ENCODE measurements at regions not wholly inside any gene's neighbourhood (a gene's known extent, or its start where the extent isn't known, plus 50 kb on each side); places are given as distances from the start of the nearest gene placed in this dataset.

DNA sequence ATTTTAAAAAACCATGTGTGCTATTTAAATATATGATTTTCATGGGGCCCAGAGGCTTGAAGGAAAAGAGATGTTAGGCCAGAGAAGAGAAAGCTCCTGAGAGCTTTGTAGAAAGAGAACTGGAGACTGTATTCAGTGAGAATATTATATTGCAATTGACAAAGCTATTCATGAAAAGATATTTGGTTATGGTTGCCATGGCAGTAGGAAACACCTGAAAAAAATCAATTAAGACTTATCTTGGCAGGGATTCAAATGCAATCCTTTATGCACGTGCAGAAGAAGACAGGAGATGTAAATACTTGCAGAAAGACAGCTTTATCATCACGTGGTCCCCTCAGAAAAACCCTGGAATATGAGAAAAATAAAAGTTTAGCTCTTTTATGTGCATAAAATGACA lies 636.0 kb upstream of the TBL1XR1 start:
- CTCF ChIA-PET (ENCODE audit: low intra/inter-chr PET ratio, low total read pairs), result no interaction called here
- intact Hi-C loops (cut with micrococcal nuclease; ENCODE audit: unreplicated experiment), result no loop called here
- H3K36me3 ChIP-seq (replicated peaks in 1 of 2; ENCODE audit: control insufficient read depth in 1 of 2, insufficient read depth in 2 of 2, low read length in 2 of 2), result no peaks in the 10 kb centered on the region
- TF ChIP-seq TAF15 (IDR thresholded peaks at IDR 0.05; ENCODE audit: low read depth, low read length, poor library complexity, severe bottlenecking) (no peak), RFX3 (CRISPR knock-in tag; IDR thresholded peaks at IDR 0.05) (peak; percentile 47; the same call in 1 of the 2 replicates), RFX1 (IDR thresholded peaks at IDR 0.05) (peak; percentile 23; the same call in 1 of the 2 replicates)
- no peaks in the 10 kb centered on the region for H4K20me1 ChIP-seq (ENCODE audit: insufficient read depth, low read length)
- no peak overlapping the region for H3K4me3 ChIP-seq (replicated peaks in 1 of 3; ENCODE audit: insufficient read depth in 1 of 3, low read depth in 2 of 3, low read length in 3 of 3)
- no peak overlapping the region for H3K27ac ChIP-seq (ENCODE audit: extremely low read length, insufficient read depth, low read length)
- no peak overlapping the region for H3K9ac ChIP-seq (ENCODE audit: insufficient read depth, low read depth, low read length)
- in situ Hi-C loops (cut with HindIII; ENCODE audit: extremely low pct_ligation_motif_present, low pct_unique_long_range_greater_than_20kb), result no loop called here
- FAIRE-seq, result no peak
- H3K27me3 ChIP-seq (ENCODE audit: control insufficient read depth in 1 of 2, insufficient read depth in 2 of 2, low read length in 2 of 2), result no peaks in the 10 kb centered on the region
- no peaks in the 10 kb centered on the region for H3K79me2 ChIP-seq (ENCODE audit: insufficient read depth, low read length)
- no peak overlapping the region for H3K4me2 ChIP-seq (ENCODE audit: low read depth, low read length)
- POLR2A ChIA-PET, result no interaction called here
- no peaks in the 10 kb centered on the region for H3K9me3 ChIP-seq (ENCODE audit: low read length)
- BruUV-seq (replicated peaks), result no TSS peak
- no peak for DNase-seq (ENCODE audit: low spot score)
- H2AFZ ChIP-seq (ENCODE audit: low read length), result no peak overlapping the region
- 54% methylated on average over 2 of the region's 2 CpGs for WGBS (ENCODE audit: low lambda C conversion rate)
- peaks cover 29% of the 10 kb centered on the region for H3K4me1 ChIP-seq (ENCODE audit: insufficient read depth, low read length)
- ATAC-seq, result no peak

DNA sequence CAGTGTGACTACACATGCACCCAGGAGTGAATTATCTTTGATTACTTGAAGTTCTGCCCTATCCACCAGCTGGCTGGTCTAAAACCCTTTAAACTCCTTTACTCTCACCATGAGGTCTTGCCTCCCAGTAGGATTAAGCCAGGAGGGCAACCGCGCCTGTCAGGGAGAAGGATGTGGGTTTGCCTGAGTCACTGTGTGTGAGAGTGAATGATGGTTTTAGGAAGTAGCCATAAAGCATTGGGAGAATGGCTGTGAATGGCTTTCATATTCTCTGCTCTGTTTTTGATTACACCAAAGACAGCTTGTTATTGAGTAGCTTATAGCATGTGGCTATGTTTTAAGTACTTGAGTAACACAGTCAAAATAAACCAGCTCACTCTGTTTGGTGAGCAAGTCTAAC lies 637.7 kb upstream of the TBL1XR1 start:
- WGBS (ENCODE audit: low lambda C conversion rate), result 95% methylated on average over 2 of the region's 2 CpGs
- FAIRE-seq (no peak), DNase-seq (ENCODE audit: low spot score) (no peak), ATAC-seq (no peak)
- no peaks in the 10 kb centered on the region for H3K36me3 ChIP-seq (replicated peaks in 1 of 2; ENCODE audit: control insufficient read depth in 1 of 2, insufficient read depth in 2 of 2, low read length in 2 of 2)
- H3K9me3 ChIP-seq (ENCODE audit: low read length), result no peaks in the 10 kb centered on the region
- in situ Hi-C loops (cut with HindIII; ENCODE audit: extremely low pct_ligation_motif_present, low pct_unique_long_range_greater_than_20kb) (no loop called here), intact Hi-C loops (cut with micrococcal nuclease; ENCODE audit: unreplicated experiment) (no loop called here)
- CTCF ChIA-PET (ENCODE audit: low intra/inter-chr PET ratio, low total read pairs), result no interaction called here
- H3K27me3 ChIP-seq (ENCODE audit: control insufficient read depth in 1 of 2, insufficient read depth in 2 of 2, low read length in 2 of 2), result no peaks in the 10 kb centered on the region
- H3K4me1 ChIP-seq (ENCODE audit: insufficient read depth, low read length), result peaks cover 29% of the 10 kb centered on the region
- H3K79me2 ChIP-seq (ENCODE audit: insufficient read depth, low read length), result no peaks in the 10 kb centered on the region
- BruUV-seq (replicated peaks), result no TSS peak
- POLR2A ChIA-PET, result no interaction called here
- H2AFZ ChIP-seq (ENCODE audit: low read length), result no peak overlapping the region
- H3K9ac ChIP-seq (ENCODE audit: insufficient read depth, low read depth, low read length), result no peak overlapping the region
- H3K4me2 ChIP-seq (ENCODE audit: low read depth, low read length), result no peak overlapping the region
- H3K27ac ChIP-seq (ENCODE audit: extremely low read length, insufficient read depth, low read length), result no peak overlapping the region
- no peaks in the 10 kb centered on the region for H4K20me1 ChIP-seq (ENCODE audit: insufficient read depth, low read length)
- no peak overlapping the region for H3K4me3 ChIP-seq (replicated peaks in 1 of 3; ENCODE audit: insufficient read depth in 1 of 3, low read depth in 2 of 3, low read length in 3 of 3)
- TF ChIP-seq ZSCAN22 (CRISPR knock-in tag; IDR thresholded peaks at IDR 0.05) (no peak), MYNN (CRISPR knock-in tag; IDR thresholded peaks at IDR 0.05; ENCODE audit: low read depth) (no peak), PRPF4 (IDR thresholded peaks at IDR 0.05; ENCODE audit: low read depth, low read length, poor library complexity, severe bottlenecking) (no peak), ZBTB21 (CRISPR knock-in tag; IDR thresholded peaks at IDR 0.05) (no peak), KLF11 (CRISPR knock-in tag; IDR thresholded peaks at IDR 0.05) (no peak), JDP2 (CRISPR knock-in tag; IDR thresholded peaks at IDR 0.05; ENCODE audit: borderline replicate concordance) (no peak), ZNF17 (CRISPR knock-in tag; IDR thresholded peaks at IDR 0.05) (no peak)
- TF ChIP-seq, protein P1, sequence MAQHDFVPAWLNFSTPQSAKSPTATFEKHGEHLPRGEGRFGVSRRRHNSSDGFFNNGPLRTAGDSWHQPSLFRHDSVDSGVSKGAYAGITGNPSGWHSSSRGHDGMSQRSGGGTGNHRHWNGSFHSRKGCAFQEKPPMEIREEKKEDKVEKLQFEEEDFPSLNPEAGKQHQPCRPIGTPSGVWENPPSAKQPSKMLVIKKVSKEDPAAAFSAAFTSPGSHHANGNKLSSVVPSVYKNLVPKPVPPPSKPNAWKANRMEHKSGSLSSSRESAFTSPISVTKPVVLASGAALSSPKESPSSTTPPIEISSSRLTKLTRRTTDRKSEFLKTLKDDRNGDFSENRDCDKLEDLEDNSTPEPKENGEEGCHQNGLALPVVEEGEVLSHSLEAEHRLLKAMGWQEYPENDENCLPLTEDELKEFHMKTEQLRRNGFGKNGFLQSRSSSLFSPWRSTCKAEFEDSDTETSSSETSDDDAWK (CRISPR knock-in tag; IDR thresholded peaks at IDR 0.05), result no peak
- TF ChIP-seq, protein P2, sequence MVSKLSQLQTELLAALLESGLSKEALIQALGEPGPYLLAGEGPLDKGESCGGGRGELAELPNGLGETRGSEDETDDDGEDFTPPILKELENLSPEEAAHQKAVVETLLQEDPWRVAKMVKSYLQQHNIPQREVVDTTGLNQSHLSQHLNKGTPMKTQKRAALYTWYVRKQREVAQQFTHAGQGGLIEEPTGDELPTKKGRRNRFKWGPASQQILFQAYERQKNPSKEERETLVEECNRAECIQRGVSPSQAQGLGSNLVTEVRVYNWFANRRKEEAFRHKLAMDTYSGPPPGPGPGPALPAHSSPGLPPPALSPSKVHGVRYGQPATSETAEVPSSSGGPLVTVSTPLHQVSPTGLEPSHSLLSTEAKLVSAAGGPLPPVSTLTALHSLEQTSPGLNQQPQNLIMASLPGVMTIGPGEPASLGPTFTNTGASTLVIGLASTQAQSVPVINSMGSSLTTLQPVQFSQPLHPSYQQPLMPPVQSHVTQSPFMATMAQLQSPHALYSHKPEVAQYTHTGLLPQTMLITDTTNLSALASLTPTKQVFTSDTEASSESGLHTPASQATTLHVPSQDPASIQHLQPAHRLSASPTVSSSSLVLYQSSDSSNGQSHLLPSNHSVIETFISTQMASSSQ (IDR thresholded peaks at IDR 0.05; ENCODE audit: low read depth), result no peak
- TF ChIP-seq, protein P2 (CRISPR knock-in tag; IDR thresholded peaks at IDR 0.05; ENCODE audit: borderline replicate concordance), result no peak
- TF ChIP-seq, protein P3, sequence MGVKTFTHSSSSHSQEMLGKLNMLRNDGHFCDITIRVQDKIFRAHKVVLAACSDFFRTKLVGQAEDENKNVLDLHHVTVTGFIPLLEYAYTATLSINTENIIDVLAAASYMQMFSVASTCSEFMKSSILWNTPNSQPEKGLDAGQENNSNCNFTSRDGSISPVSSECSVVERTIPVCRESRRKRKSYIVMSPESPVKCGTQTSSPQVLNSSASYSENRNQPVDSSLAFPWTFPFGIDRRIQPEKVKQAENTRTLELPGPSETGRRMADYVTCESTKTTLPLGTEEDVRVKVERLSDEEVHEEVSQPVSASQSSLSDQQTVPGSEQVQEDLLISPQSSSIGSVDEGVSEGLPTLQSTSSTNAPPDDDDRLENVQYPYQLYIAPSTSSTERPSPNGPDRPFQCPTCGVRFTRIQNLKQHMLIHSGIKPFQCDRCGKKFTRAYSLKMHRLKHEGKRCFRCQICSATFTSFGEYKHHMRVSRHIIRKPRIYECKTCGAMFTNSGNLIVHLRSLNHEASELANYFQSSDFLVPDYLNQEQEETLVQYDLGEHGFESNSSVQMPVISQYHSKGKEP (CRISPR knock-in tag; IDR thresholded peaks at IDR 0.05), result no peak
